ENCODE measurements at regions not wholly inside any gene's neighbourhood (a gene's known extent, or its start where the extent isn't known, plus 50 kb on each side); places are given as distances from the start of the nearest gene placed in this dataset.
A peak's percentile ranks its signal among the peaks of the same experiment; 100 is the strongest.

- CTCF ChIA-PET, result no interaction called here
- dilution Hi-C loops (cut with HindIII; ENCODE audit: low sequenced_read_pairs, unreplicated experiment), result no loop called here
These were observed 171.8 kb upstream of the FAM9B start for GRCh38 chrX:9205599-9206223.

More at GRCh38 chrX:9205599-9206223, 171.8 kb upstream of the FAM9B start:
- DNase-seq (no peak), ATAC-seq (ENCODE audit: low read depth) (no peak)
- Histone ChIP-seq H2BK20ac (ENCODE audit: low read depth, low read length) (no peak overlapping the region), H2BK120ac (ENCODE audit: low read depth, low read length) (0 out of 2 replicates have a peak overlapping the region, but pooled peaks have one; percentile 40), H3K4me1 (ENCODE audit: control insufficient read depth, insufficient read depth, low read length) (no peaks in the 10 kb centered on the region), H3K36me3 (ENCODE audit: control insufficient read depth, insufficient read depth, low read length) (no peaks in the 10 kb centered on the region), H2AK5ac (ENCODE audit: low read depth, low read length) (peak overlapping the region; percentile 73; the same call in 1 of the 2 replicates), H2BK15ac (ENCODE audit: low read depth, low read length) (no peak overlapping the region), H4K20me1 (ENCODE audit: insufficient read depth, low read length) (no peaks in the 10 kb centered on the region), H4K8ac (ENCODE audit: low read depth in 2 of 2, low read length in 2 of 2) (no peak overlapping the region), H2AFZ (replicated peaks; ENCODE audit: low read length, poor library complexity) (peak overlapping the region; percentile 70), H3K14ac (replicated peaks; ENCODE audit: low read depth, low read length) (no peak overlapping the region), H4K5ac (ENCODE audit: low read depth, low read length) (no peak overlapping the region), H3K9me1 (ENCODE audit: insufficient read depth, low read length) (no peaks in the 10 kb centered on the region), H2BK5ac (ENCODE audit: low read depth, low read length, poor library complexity, severe bottlenecking) (no peak overlapping the region), H3K27ac (ENCODE audit: insufficient read depth, low read length) (no peak overlapping the region), H3K56ac (ENCODE audit: extremely low read depth, insufficient read depth, low read length) (no peak overlapping the region), H3K79me1 (ENCODE audit: low read depth in 1 of 2, low read length in 2 of 2) (no peaks in the 10 kb centered on the region), H3K4me3 (ENCODE audit: insufficient read depth, low read depth, low read length) (no peak overlapping the region), H3K9me3 (ENCODE audit: control insufficient read depth, insufficient read depth, low read length) (no peaks in the 10 kb centered on the region), H4K91ac (ENCODE audit: insufficient read depth, low read depth, low read length) (no peak overlapping the region), H2AK9ac (replicated peaks; ENCODE audit: low read depth, low read length, poor library complexity) (no peak overlapping the region), H3K4ac (ENCODE audit: low read depth, low read length) (0 out of 2 replicates have a peak overlapping the region, but pooled peaks have one; percentile 27), H3K23ac (ENCODE audit: low read depth, low read length) (no peak overlapping the region), H3K27me3 (ENCODE audit: control insufficient read depth, insufficient read depth, low read length) (no peaks in the 10 kb centered on the region; the same call in 1 of the 2 replicates), H3K4me2 (ENCODE audit: low read depth, low read length) (no peak overlapping the region), H3K9ac (ENCODE audit: low read depth, low read length) (no peak overlapping the region), H3K18ac (ENCODE audit: low read depth, low read length) (no peak overlapping the region)
- TF ChIP-seq CEBPB (IDR thresholded peaks at IDR 0.05; ENCODE audit: low read depth, low read length) (no peak), NFE2L2 (IDR thresholded peaks at IDR 0.05; ENCODE audit: low read depth, low read length) (no peak), USF2 (IDR thresholded peaks at IDR 0.05; ENCODE audit: low read depth, low read length) (no peak), RAD21 (IDR thresholded peaks at IDR 0.05; ENCODE audit: low read length) (no peak), MAFK (IDR thresholded peaks at IDR 0.05; ENCODE audit: low read depth, low read length) (no peak)
- WGBS, 2 experiments (ENCODE audit: extremely low coverage in 2 of 2, insufficient read length in 1 of 2), result no CpG with 5 or more reads among the region's 8 CpGs
- BruUV-seq (replicated peaks), result no TSS peak
- intact Hi-C loops (cut with micrococcal nuclease) (no loop called here), in situ Hi-C loops (cut with MboI; ENCODE audit: low sequenced_read_pairs) (no loop called here)
- POLR2A ChIA-PET (ENCODE audit: unreplicated experiment), result no interaction called here

Data from IMR-90 (cell line).